GM19372 (cell line): ENCODE measurements at regions not wholly inside any gene's neighbourhood (a gene's known extent, or its start where the extent isn't known, plus 50 kb on each side); places are given as distances from the start of the nearest gene placed in this dataset.
"Not testable (repeated sequence)": the region's sequence is repeated elsewhere in the genome, so short reads cannot be mapped to it uniquely, and the experiment has no call there.

Experiments used
- ATAC-seq: cut with Tn5 transposase; IDR thresholded peaks from one replicate; pipeline ENCODE4 v1.9.1; 2021; ENCODE audit warnings: mild to moderate bottlenecking, low read depth, moderate library complexity; ENCODE audit not compliant: unreplicated experiment

DNA sequence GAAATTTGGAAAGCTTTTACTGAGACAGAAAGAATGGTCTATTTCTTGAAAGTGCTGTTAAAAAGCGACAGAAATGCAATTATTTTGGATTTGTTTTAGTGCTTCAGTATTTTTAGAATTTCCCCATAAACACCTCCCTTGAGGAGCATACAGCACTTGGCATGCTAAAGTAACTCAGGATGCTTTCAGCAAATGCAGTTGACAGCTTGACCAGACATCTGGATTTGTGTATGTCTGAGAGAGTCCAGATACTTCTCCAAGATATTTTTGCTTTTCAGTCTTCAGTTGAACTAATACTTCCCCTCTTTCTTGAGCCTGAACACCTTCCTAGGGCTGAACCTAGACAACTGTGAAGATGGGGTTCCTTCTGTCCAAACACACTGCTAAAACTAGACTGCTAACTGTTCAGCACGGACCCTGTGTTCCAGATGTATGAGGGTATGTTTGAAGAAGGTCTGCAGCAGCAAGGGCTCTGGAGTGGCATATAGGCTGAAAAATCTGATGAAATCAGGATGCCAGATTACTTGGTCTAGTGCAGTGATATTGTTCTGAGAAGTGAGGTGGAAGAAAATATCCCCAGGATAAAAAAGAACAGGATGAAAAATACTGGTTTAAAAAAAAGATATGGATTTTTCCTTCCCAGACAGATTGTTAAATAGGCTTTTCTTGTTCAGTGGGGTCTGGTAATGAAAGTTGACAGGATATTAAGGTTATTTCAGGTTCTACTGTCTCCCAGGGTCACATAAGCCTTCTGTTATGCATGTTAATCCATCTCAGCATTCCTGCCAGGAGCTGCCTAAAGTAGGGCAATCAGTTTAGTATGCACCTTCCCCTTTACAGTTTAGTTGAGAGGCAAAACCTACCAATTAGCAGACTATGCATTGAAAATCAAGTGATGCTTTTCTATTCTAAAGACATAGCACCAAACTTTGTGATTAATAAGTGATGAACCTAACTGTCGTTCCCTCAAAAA is 516.9 kb upstream of the TBL1XR1 start:
- no peak for ATAC-seq

DNA sequence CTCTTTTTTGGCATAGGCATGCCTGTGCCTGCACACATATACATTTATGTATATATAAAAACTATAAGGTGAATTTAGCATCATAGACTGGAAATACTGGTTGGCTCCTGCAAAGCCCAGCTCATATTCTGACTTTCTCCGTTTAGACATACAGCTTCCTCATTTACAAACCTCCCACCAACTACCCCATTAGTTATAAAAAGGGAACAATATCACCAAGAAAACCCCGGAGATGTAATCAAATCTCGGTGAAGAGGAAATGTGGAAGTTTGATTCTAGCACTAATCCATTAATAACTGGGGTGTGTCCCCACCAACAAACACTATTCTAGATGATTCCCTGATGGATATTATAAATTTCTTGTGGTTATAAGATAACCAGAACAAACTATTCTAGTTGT is 517.7 kb upstream of the TBL1XR1 start:
- ATAC-seq = no peak

DNA sequence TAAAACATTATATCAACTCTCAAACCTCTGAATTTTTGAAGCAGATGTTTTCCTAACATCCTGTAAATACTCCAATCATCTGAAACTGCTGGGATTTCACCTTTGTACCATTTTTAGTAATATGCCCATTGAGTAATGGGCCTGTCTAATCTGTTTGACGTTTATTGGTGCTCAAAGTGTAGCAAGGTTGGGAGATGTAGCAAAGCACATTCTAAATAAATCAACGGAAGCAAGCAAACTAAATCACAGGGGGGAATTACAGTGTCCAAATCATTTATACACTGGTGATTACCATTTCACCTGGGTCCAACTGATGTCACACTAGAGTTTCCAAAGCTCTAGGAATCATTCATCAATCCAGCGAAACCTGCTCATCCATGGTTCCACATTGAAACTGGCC is 518.7 kb upstream of the TBL1XR1 start:
- ATAC-seq = no peak

DNA sequence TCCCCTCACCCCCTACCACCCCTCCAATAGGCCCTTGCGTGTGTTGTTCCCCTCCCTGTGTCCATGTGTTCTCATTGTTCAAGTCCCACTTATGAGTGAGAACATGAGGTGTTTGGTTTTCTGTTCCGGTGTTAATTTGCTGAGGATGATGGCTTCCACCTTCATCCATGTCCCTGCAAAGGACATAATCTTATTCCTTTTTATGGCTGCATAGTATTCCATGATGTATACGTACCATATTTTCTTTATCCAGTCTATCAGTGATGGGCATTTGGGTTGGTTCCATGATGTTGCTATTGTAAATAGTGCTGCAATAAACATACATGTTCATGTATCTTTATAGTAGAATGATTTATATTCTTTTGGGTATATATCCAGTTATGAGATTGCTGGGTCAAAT is 523.6 kb upstream of the TBL1XR1 start:
- ATAC-seq = not testable (repeated sequence)

DNA sequence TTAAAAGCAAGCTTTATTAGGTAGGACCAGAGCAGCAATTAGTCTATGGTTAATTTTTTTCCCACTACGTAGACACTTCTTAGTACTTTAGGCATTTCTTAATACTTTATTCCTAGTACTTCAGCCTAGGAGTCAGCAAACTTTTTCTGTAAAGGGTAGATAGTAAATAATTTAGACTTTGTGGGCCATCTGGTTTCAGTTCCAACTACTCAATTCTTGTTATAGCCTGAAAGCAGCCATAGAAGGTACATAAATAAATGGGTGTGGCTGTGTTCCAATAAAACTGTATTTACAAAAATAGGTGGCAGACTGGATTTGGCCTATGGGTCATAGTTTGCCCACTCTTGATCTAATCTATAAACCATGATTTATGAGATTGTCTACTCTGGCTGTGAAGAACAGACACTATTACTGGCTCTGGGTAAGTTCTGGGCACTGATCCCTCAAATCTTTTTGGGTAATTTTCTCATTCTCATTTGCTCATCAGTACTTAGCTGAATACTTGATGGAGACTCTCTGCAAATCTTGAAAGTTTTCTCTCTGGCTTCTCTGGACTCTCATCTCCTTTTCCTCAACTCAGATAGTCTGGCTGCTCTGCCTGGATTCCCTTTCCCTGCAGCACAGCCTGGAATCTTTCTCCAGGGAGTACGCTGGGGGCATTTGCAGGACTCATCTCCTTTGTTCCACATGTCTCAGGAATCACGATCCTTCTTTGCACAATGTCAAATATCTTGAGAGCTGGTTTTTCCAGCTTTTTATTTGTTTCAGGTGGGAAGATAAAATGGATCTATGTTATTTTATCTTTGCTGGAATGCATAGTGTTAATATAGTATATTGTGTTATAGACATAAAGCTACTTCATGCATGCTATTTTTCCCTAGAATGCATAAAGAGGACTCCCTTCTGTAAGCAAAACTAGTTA is 524.8 kb upstream of the TBL1XR1 start:
- no peak for ATAC-seq

DNA sequence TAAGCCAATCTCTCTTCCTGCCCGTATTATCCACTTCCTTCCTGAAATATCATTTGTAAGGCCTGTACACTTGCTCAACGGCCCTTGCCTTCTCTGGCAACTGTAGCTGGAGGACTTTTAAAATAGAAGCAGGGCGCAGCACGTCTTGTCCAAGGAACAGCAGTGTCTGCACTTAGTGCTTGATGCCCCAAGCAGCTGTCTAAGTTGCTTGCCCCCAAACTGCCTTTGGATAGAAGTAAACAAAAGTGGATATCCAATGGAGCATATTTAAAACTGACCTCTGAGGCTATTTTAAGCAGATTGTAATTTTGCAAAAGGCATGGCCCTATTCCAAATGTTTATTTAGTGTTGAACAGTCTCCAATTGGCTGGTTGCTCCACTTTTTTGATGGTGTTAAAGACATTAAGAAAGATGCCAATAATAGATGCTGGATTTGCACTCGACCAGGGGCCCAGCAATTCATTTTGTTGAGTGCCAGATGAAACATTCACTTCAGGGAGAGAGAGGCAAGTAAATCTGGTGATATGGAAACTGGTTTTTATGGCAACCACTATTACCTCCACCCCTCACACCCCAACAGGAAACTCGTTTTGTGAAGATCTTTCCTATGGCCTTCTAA is 526.8 kb upstream of the TBL1XR1 start:
- no peak for ATAC-seq

DNA sequence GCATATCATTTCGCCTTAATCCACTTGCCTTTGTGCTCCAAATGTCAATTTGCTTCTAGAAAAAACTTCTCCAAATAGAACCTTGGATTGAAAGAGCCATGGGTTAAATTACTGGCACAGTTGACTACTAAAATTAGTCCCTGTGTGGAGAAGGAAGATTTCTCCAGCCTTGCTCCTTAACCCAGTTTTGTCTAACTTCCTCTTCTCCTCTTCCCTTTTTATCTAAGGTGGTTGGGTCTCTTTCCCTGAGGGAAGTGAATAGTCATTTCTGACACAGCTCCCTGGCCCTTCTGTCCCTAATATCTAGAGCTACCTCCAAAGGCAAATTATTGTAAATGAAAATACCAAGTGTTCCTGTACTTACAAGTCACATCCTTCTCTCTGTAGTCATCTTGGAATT is 527.9 kb upstream of the TBL1XR1 start:
- ATAC-seq = no peak

DNA sequence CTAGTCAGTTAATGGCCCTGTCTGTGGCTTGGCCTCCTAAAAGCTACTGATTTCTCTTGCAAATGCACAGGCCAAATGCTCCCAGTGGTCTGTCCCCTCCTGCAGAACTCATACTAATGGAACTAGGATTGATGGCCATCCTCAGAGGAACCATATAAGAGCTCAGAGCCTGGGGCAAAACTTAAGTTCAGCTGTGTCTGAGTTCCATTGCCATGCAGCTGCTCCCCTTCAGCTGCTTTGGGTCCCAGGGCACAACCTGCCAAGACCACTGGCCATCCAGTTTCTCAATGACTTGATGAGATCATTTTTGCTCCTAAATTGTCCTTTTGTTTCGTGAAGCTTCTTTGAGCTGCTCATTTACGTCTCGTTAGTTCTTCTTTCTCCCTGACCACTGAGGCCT is 529.5 kb upstream of the TBL1XR1 start:
- no peak for ATAC-seq

DNA sequence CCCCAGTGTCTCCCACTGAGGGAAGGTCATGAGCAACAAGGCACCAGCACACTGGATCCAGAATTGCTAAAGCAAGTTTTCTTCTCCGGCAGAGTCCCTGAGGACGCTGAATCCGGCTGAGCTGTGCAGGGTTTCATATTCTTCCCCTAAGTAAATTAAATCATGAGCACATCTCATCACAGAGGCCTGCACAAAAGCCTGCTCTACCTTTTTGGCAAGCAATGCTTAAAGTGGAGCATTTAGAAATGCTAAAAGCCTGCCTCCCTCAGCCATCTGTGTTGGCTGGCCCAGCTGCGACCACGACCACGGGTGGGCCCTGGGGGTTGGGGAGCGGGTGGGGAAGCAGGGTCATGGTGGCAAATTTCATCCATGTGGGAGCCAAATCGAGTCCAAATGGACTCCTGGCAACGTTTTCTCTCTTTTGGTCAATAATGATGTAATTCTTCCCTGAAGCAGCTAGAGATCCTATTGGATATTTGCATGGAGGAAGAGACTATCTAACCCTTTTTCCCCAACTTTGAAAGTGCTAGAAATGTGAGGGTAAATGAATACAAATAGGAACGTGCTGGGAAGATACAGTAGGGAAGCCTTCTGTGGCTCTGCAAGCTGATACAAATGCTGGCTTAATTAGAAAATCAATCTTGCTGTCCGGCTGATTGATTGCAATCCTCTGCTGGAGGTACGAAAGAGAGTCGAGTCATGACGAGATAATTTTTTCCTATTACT is 532.8 kb upstream of the TBL1XR1 start:
- ATAC-seq = no peak

DNA sequence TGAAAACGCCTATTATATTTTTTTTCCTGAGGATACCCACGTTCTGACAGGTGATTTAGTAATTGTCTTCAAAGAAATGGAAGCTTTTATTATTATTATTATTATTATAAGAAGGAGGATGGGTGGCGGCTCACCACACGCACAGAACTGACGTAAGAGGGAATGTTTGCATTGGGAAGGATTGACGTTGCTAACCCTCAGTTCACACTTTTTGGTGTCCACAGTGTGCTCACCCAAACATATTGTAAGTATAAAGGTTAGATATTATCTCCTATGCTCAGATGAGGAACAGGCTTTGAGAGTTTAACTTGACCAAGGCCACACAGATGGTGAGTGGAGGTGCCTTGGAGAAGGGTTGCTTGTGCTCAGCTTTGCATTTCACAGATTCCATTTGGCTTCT is 533.5 kb upstream of the TBL1XR1 start:
- no peak for ATAC-seq

DNA sequence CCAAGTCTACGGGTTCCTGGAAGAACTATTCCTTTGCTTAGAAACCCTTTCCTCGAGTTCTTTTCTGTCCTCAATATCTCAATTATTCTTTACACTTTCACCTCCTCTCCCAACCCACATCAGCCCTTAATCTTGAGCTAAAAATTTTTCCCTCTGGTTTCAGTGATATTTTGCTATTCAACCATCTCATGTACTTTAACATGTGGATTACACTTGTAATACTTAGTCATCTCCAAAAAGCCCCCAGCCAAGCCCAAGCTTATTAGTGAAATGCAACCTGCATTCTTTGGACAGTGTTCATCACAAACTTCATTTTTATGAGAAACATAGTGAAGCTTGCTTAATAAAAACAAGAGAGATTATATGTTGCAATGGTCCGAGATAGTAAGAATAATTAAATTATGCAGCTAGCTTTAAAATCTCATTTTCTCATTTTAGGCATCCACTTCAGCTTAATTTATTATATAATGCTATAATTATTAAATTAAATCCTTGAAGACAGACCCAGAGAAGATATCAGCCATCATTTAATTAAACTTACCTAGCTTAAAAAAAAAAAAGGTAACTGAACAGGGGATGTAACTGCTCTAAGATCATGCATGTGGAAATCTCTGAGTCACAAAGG is 534.5 kb upstream of the TBL1XR1 start:
- no peak for ATAC-seq

DNA sequence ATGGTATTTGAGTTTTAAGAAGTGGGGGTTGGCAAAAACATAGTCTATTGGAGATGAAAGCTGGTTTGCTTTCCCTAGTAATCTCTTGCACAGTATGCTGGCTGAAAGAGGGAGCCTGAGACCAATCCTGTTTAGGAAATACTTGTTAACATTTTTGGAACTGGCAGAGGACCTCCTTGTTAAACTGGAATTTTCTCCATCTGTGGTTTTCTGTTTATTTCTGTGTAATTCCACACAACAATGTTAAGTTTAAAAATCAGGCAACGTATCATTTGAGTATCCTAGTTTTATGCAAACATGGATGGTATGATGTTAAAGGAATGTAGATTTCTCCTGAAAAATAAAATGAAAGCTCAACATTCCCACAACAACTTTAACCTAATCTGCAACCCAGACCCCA is 536.0 kb upstream of the TBL1XR1 start:
- ATAC-seq = no peak

DNA sequence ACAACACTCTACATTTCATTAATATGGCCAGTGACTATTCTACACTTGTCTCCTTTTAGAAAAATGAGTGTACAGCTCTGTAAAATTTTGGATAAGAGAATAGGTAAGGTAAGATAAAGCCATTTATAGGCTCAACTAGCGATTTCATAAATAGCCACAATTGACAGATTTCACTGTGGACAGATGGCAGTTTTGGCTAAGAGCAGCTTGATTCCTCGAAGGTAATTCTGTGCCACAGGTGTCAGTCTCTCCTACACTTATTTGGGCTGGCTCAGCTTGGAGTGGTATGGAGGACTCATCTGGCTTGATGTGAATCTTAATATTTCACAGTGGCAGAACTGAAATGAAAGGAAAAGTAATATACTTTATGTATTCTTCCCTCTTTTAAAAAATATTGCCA is 536.7 kb upstream of the TBL1XR1 start:
- ATAC-seq = no peak

DNA sequence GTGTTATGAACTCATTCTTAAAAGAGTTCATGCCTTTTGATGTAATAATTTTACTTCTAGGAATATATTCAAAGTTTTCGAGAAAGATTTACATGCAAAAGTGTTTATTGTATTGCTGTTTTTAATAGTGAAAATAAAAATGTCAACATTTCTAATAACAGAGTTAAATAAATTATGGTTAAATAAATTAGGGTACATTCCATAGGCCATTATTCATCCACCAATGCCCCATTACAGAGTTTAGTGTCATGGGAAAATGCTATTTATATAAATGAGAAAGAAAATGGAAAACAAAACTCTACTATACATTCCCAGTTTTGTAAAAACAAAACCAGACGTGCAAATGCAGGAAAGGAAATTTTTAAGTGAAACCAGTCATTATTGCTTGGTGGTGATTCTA is 538.1 kb upstream of the TBL1XR1 start:
- ATAC-seq = no peak

DNA sequence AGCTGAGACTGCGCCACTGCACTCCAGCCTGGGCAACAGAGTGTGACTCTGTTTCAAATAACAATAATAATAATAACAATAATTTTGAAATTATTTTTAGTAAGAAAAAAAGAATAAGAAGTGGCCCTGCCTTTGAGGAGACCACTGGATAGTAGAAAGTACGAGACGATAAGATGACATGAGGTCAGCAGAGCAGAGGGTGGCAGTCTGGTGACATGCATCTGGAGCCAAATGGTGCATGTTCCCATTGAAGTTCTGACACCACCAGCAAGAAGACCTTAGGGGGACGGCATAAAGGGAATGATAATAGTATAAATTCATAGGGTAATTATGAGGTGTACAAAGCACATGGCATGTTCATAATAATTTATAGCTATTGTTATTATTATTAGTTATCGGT is 542.2 kb upstream of the TBL1XR1 start:
- ATAC-seq = no peak

DNA sequence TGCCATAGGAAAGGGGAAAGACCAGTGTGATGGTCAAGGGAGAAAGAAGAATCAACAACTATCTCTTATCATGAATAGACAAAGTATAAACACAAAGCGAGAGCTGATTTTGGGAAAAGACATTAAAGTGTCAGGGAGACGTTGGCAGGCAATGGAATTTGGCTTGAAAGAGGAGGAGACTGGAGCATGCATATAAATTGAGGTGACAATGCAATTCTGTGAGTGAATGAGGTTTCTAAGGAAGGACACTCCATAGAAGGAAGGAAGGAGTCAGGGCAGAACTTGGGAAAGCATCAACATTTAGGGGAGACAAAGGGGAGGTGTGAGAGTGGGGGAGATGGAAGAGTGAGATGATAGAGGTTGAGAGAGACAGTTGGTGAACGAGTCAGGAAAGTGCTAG is 543.0 kb upstream of the TBL1XR1 start:
- ATAC-seq = no peak

DNA sequence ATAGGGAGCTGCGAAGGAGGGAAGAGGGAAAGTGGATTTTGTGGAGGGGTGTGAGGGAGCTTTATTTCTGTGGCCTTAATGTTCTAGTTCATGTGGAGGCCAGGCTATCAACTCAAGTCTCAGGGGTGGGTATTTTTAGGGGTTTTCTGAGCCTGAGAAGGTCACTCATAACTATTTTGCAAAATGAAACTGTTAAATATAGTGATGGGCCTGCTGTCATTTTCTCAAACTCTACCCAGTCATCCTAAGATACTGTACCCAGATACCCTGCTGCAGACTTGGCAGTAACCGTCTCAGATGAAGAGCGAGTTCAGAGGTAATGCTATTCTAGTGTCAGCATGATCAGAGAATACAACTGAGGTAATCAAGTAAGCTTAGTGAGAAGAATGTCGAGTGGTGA is 545.0 kb upstream of the TBL1XR1 start:
- ATAC-seq = no peak

DNA sequence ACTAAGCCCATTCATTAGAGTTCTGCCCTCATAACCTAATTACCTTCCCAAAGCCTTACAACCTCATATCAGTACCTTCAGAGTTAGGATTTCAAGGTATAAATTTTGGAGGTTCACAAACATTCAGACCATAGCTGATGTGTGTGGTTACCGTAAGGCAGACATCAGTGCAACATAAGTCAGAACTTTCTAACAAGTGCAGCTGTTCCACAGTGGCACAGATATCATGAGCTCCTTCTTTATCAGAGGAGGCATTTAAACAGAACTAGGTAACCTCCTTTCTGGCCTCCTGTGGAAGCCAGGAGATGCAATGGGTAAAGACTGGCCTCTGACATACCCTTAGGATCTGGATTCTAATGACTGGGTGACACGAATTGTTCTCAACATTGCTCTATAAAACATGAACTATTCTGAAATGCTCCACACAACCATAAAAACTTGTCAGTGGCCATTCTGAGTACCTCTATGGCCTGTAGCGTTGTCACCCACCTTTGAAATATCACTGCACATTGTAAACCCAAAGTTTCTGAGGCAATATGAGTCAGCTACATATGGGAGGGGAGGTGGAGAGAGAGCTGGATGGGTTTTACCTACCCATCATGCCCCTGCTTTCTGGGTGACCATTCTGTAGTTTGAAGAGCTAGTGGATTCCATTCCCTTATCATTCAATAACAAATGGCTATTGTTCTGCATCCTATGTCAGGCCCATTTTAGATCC is 546.0 kb upstream of the TBL1XR1 start:
- ATAC-seq = no peak

DNA sequence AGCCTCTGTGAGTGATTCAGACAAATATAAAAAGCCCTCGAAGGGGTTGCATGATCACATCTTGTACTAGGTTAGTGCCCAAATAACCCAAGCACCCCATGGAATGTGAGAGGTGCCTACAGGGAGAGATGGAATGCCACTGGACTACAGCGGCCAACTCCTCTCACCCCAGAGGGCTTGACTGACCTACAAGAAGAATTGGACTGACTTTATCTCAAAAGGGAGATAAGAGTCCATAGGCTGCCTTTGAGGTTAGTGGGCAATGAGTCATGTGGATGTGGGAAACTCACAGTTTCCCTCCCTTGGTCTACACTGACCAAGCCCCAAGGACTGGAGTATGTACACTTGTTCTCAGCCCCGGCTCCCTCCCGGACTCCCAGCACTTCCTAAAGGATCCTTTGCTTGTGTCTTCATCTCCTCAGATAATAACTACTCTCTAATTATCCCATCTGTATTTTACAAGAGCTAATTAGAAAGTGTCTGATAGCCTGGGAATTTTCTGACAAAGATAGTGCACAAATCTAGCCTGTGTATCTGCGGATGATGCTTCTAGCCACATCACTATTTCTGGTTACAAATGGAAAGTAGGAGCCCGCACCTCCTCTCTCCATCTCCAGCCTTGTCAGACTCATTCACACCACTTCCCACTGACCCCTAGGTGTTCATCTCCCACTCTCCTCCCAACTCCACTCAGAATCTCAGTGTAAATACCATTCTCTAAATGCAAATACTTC is 547.8 kb upstream of the TBL1XR1 start:
- ATAC-seq = no peak
